ENCODE measurements at regions not wholly inside any gene's neighbourhood (a gene's known extent, or its start where the extent isn't known, plus 50 kb on each side); places are given as distances from the start of the nearest gene placed in this dataset.

- TF ChIP-seq FOXP2 (optimal IDR thresholded peaks at IDR 0.05; ENCODE audit: borderline replicate concordance, extremely low read depth, extremely low read length, insufficient read depth) (no peak), REST (IDR thresholded peaks at IDR 0.05; ENCODE audit: insufficient read depth in 1 of 2, low read depth in 2 of 2, low read length in 2 of 2) (no peak), TAF1 (IDR thresholded peaks at IDR 0.05; ENCODE audit: borderline replicate concordance, insufficient read depth, low read length) (no peak), POLR2AphosphoS5 (IDR thresholded peaks at IDR 0.05; ENCODE audit: low read depth, low read length) (no peak)
Measured at GRCh38 chr2:5576015-5576414, 116.2 kb upstream of the SOX11 start.
